Choroid plexus epithelial cell (primary cell): ENCODE measurements at regions not wholly inside any gene's neighbourhood (a gene's known extent, or its start where the extent isn't known, plus 50 kb on each side); places are given as distances from the start of the nearest gene placed in this dataset.
"Not testable (repeated sequence)": the region's sequence is repeated elsewhere in the genome, so short reads cannot be mapped to it uniquely, and the experiment has no call there.

ENCODE experiments used
- DNase-seq: peaks from one replicate; pipeline ENCODE4 v3.0.0-alpha.2; 2010; ENCODE audit warnings: low read depth
- H3K4me3 ChIP-seq: 2 replicates; pipeline ENCODE4 v1.5.1; 2011; ENCODE audit warnings: low read depth, mild to moderate bottlenecking, control low read depth, low read length, moderate library complexity

GRCh38 chr14:105668471-105669230 is 142.3 kb downstream of the TMEM121 start:
- DNase-seq, H3K4me3 ChIP-seq: not testable (repeated sequence)

- not testable (repeated sequence) for H3K4me3 ChIP-seq, DNase-seq
Measured at GRCh38 chr14:105669231-105669610, 142.8 kb downstream of the TMEM121 start.

DNA sequence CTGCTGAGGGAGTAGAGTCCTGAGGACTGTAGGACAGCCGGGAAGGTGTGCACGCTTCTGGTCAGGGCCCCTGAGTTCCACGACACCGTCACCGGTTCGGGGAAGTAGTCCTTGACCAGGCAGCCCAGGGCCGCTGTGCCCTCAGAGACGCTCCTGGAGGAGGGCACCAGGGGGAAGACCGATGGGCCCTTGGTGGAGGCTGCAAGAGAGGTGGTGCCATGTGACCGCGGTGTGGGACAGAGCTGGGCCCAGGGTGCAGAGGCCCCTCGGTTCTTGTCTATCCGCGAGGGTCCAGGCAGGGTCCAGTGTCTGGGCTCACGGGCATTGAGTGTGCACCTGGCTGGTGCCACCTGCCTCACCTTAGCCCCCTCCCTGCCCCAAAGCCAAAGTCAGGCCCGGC is 143.3 kb downstream of the TMEM121 start:
- not testable (repeated sequence) for H3K4me3 ChIP-seq, DNase-seq

GRCh38 chr14:105672450-105673200 is 146.2 kb downstream of the TMEM121 start:
- not testable (repeated sequence) for DNase-seq, H3K4me3 ChIP-seq

DNA sequence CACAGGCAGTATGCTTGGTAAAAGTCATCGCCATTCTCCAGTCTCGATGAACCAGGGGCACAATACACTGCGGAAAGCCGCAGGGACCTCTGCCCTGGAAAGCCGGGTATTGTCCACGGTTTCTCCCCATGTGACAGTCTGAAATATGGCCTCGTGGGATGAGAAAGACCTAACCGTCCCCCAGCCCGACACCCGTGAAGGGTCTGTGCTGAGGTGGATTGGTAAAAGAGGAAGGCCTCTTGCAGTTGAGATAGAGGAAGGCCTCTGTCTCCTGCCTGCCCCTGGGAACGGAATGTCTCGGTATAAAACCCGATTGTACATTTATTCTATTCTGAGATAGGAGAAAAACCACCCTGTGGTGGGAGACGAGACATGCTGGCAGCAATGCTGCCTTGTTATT is 149.1 kb downstream of the TMEM121 start:
- not testable (repeated sequence) for H3K4me3 ChIP-seq

DNA sequence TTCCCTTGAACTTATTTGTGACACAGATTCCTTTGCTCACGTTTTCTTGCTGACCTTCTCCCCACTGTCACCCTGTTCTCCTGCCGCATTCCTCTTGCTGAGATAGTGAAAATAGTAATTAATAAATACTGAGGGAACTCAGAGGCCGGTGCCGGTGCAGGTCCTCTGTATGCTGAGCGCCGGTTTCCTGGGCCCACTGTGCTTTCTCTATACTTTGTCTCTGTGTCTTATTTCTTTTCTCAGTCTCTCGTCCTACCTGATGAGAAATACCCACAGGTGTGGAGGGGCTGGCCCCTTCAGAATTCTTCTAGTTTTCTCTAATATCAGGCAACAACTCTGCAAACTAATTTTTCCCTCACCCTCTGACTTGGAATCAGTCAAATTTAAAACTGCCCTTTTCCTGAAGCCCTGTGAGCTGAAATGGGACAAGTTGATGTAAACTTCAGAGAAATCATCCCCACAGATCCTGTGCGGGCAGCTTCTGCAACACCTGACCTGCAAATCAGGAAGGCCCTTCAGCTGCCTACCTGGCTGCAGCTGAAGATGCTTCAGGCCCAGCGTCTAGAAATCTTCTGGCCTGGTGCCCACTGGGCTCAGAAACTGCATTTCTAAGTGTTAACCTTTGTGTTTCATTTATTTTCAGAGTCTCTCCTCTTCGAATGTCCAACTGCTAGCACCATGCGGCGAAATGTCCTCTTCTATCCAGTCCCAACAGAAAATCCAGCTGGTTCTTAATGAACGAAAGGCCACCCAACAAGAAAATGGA is 149.7 kb downstream of the TMEM121 start:
- DNase-seq, H3K4me3 ChIP-seq: not testable (repeated sequence)

More for the DNA sequence above, 149.1 kb downstream of the TMEM121 start:
- not testable (repeated sequence) for DNase-seq

DNA sequence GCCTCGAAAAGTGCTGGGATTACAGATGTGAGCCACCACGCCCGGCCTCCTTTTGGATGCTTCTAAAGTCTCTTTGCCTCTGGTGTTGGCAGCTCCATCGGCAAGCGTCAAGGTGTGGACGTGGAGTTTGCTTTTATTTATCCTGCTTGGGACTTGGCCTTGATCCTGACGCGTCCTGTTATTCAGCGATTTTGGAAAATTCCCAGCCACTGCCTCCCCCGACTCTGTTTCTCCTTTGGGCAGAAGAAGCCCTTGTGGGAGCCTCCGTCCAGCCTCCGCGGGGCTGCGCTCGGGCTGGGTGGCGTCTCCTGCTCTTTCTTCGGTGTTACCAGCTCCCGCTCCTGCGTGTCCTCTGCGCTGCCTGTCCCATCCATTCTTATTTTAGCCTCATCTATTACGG is 151.7 kb downstream of the TMEM121 start:
- not testable (repeated sequence) for H3K4me3 ChIP-seq, DNase-seq

DNA sequence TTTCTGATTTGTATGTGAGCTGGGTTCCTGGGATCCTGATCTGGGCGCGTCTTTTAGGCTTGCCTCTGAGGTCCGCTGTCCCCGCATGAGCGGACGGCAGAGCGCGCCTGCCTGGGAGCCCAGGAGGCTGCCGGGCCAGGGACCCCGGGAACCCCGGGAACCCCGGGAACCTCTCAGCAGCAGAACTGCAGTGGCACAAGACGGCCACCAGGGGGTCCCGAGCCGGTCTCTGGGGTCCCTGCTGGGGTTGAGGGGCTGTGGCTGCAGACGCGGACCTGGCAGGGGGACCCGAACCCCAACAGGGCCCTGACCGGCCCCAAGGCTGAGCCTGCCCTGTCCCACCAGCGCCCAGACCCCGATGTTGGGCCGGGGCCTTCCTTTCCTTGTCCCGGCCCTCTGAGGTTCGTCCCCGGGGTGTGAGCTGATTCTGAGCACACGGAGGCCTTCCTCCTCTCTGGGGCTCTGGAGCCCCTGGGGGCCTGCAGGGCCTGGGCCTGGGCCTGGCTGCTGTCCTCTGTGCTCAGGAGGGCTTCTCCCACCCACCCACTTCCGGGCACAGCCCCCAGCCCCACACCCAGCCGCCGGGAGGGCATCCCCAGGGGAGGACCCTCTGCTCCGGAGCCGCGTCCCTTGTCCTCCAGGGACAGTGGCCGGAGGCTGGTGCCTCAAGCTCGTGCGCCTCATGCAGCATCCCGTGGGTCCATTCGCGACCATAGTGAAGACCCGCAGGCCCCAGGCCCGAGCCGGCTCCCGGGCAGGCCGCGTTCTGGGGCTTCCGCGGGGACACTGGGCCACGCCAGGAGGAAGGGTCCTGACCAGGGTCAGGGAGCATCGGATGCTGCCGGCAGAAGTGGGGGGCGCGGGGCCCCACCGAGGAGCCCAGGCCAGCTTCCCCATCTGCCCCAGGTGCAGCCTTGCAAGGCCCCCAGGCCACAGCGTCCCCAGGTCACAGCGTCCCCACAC is 152.9 kb downstream of the TMEM121 start:
- not testable (repeated sequence) for DNase-seq, H3K4me3 ChIP-seq

DNA sequence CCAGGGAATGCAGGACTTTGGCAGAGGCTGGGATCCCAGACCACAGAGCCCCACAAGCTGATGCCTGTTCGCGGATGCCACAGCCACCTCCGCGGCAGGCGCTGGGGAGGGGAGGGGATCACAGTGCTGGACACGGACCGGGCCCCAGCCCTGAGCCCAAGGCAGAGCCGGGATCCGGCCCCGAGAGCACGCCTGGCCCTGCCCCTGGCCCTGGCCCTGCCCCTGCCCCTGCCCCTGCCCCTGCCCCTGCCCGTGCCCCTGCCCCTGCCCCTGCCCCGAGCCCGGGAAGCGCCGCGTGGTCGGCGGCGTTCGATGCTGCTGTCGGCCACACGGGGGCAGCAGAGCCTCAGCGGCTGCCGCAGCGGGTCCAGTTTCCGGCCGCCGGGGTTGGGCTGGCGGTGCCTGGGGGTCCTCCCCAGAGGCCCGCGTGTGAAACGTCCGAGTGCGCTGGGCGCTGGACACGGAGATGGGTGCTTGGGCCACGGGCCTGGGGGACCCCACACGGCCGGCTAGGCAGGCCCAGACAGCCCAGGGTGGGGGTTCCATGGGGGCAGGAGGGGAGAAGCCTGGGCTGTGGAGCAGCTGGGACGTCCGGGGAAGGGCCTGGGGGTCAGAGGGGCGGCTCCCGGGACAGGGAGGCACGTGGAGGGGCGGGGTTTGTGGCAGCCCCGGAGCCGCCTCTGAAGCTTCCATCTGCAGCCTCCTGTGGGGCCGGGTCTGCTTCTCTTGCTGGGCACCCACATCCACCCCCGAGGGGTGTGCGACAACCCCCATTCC is 153.8 kb downstream of the TMEM121 start:
- H3K4me3 ChIP-seq, DNase-seq: not testable (repeated sequence)

GRCh38 chr14:105680736-105681098 is 154.3 kb downstream of the TMEM121 start:
- not testable (repeated sequence) for H3K4me3 ChIP-seq, DNase-seq

GRCh38 chr14:105681606-105682185 is 155.3 kb downstream of the TMEM121 start:
- H3K4me3 ChIP-seq, DNase-seq: not testable (repeated sequence)

DNA sequence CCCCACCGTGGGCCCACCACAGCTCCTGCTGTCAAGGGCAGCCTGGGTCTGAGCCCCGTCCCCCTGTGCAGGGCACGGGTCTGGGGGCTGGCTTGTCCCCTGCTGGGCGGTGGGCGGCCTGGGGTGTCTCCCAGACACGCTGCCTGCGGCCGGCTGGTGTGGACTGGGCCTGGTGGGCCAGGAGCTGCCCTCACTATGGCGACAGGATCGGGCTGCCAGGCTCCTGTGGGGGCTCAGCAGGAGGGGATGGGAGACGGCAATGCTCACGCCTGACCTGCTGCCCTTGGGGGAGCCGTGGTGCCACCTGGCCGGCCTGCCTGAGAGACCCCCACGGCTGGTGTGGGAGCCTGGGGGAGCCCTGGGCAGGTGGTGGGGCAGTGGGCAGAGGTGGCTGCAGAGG is 156.1 kb downstream of the TMEM121 start:
- not testable (repeated sequence) for DNase-seq, H3K4me3 ChIP-seq
